GM21526 (cell line): ENCODE measurements at regions not wholly inside any gene's neighbourhood (a gene's known extent, or its start where the extent isn't known, plus 50 kb on each side); places are given as distances from the start of the nearest gene placed in this dataset.
A peak's percentile ranks its signal among the peaks of the same experiment; 100 is the strongest.

Experiments
- ATAC-seq: cut with Tn5 transposase; IDR thresholded peaks from one replicate; pipeline ENCODE4 v1.9.1; 2021; ENCODE audit warnings: moderate library complexity; ENCODE audit not compliant: unreplicated experiment, low FRiP score

DNA sequence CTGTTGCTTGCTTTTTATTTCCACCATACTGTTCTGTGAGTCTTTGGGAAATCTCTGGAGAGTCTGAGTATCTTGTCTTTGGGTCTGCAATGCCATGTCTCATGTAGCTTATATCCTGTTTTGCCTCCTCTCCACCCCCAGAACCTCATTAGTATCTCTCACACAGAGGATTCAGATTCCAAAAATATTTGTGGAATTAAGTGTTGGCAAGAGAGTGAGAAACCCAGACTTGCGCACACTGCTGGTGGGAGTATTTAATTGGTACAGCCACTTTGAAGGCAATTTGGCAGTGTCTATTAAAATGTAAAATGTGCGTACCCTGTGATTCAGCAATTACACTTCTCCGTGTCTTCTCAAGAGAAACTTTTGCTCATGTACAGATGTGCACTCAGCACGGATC lies 68.6 kb downstream of the ZNF621 start:
- ATAC-seq = no peak

DNA sequence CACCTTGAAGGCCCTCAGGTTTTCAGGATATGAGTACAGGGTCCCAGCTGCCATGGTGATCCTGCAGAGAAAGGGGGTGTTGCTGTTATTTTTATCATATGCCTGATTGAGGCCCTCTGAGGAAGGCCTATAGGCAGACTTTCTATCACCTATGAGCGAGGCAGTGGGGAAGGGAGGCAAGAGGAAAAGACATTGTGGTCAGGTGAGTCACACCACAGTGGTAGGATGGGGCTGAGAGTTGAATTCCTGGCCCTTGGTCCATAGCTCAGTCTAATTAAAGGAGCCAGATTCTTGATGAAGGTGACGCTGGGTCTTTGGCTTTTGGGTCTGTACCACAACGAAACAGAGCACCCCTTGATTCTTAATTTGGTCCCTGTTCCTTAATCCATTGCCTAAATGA lies 72.7 kb downstream of the ZNF621 start:
- no peak for ATAC-seq

DNA sequence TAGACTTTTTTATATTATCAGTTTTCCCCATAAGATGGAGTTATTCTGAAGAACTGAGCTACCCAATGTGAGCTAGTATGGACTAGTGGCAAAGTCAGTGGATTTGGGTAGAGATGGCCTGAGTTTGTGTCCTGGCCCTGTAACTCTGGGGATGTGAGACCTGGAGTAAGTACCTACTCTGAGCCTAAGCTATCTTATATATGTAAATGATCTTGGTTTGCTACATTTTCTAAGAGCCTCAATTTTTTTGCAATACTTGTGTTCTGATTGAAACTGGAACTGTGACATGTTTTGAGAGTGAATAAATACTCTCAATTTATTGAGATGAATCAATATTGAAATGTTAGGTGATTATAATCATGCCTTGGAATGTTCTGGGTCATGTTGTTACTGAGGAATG lies 73.6 kb downstream of the ZNF621 start:
- ATAC-seq = no peak

DNA sequence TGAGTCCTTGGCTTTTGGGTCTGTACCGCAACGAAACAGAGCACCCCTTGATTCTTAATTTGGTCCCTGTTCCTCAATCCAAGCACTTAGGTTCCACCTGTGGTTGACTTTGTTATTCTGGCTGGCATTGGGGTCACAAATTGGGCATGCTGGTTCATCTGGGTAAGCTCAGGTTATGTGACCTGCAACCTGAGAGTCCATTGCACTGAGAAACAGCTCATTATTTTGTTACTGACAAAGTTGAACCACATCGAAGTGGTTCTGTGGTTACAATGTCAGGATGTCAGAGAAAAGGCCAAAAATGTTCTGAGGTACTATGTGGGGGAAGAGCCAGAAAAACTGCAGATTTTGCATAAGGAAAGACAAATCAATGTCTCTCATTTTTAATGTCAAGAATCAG lies 74.2 kb downstream of the ZNF621 start:
- ATAC-seq = no peak

DNA sequence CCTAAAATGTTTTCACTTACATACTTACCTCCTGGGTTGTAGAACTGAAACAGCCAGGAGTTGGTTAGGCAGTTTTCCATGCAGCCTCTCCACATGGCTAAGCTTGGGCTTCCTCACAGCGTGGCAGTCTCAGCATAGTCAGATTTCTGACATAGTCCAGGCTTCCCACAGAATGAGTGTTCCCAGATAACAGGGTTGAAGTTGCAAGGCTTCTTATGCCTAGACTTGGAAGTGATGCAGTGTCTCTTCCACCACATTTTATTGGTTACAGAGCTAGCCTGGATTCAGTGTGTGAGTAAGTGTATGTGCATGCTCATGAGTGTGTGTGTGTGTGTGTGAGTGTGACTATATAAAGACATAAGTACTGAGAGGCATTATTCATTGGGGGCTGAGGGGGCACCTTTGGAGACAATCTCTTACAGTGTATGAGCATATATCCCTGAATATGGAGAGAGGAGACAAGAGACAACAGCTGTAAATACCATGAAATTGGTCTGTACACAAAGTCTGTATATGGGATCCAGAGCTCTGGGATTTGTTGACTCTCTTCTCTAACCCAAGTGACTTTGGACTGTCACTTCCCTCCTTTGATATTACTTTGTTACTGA lies 78.1 kb downstream of the ZNF621 start:
- no peak for ATAC-seq

DNA sequence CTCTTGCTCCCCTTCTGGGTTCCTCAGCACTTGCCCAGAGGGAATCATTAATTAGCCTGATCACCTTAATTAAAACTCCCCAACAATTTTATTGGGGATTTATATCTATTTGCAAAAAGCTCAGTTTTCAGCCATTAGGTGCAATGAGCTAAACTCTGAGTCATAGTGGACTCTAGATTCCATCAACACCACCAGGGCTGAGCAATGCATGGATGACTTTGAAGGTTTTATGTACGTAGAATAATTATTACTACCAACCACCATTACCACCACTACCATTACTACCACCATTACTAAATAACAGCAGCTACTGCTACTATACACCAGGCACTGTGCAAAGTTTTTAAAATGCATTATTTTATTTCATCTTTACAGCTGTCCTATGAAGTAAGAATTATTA lies 81.2 kb downstream of the ZNF621 start:
- ATAC-seq = no peak

DNA sequence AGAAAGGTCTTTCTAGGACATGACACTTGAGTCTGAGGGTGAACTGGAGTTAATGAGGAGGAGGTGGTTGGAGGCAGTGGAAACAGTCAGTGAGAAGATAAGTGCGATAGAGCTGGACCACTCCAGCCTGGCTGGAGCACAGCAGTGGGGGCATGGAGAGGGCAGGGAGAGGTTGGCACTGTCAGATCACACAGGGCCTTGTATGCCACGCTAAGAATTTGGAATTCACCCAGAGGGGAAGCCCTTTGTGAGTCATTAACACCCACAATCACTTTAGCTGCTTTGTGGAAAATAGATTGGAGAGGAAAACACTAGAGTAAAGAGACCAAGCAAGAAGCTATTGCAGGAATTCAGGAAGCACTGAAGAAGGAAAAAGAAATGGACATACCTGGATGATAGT lies 83.3 kb downstream of the ZNF621 start:
- ATAC-seq = no peak

DNA sequence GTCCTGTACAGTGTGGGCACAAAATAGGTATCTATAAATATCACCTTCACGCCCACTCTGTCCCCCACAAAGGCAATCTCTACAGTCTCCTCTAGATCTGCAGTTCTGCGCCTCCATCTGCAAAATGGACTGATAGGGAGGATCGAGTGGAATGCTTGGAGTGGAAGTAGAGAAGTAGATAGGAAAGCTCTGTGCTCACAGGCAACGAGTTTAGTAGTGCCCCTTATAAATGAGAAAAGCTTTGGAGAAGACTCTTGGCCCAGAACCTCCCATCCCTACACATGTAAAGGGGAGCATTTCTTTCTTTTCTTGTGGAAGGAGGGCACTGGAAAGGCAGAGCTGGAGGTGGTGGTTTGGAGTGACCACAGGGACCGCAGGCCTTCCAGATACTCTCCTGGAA lies 88.5 kb downstream of the ZNF621 start:
- ATAC-seq = no peak

DNA sequence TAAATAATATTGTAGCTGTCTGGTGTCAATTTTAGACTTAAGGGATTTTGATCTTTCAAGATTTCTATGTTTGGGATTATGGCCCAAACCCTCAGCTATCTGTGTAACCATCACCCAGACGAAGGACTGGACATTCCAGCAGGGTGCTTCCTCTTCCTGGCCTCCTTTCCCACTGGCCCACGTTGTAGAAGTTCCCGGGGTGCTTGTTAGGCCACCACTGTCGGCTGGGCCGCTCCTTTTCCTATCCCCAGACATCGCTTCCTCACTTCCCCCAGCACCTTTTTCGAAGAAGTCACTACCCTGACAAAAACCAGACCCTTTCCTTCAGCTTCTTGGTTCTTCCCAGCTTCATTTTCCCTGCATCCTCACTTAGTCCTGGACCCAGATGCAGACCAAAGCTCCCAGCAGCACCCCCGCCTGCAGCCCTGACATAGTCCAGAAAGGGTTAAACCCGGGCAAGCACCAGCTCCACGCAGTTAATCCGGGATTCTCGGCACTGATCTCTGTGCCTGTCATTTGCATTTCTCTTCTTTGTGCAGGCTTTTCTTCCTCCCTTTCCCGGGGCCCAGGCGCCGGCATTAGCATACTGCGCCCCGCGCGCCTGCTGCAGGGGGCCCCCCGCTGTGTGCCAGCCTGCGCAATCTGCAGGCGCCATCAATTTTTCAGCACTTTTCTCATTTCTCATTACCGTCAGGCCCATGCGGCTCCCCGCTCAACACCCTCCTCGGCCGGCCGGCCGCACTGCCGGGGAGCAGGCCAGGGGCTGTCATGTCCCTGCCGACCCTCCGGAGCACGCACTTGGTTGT lies 90.6 kb downstream of the ZNF621 start:
- ATAC-seq = no peak

DNA sequence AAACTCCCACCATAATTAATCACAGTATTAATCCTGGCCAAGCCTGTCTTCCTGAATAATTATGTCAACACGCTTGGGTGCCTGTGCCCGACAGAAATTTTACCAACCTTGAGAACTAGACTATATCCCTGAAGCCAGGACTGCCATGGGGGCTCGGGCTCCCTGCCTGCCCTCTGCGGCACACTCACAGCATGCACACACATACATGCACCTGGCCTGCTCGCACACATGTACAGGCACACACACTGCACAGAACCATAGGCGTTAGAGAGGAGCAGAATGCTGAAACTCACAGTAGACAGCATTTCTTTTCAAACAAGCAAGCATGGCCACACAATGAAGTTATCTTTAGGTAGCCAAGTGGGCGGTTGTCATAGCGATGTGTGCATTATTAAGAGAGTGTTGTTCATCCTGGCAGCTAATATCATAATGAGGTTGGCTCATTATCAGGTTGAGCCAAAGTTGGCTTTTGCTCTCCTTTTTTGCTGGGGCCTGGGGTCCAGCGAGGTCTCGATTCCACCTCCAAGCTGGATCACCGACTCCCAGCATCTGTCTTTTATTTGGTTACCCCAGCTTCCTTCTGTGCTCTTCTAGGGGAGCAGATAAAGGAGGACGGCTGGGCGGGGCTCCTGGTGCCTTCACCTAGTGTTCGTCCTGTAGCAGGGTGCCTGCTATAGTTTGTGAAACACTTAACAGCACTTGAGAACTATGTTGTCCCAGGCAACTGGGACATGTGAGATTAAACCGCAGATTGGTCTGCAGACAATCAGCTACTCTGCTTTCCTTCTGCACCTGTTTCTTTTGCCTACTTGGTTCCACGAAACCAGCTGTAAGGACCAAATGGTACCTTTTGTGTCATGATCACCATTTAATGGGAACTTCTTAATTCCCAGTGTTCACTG lies 91.4 kb downstream of the ZNF621 start:
- no peak for ATAC-seq

DNA sequence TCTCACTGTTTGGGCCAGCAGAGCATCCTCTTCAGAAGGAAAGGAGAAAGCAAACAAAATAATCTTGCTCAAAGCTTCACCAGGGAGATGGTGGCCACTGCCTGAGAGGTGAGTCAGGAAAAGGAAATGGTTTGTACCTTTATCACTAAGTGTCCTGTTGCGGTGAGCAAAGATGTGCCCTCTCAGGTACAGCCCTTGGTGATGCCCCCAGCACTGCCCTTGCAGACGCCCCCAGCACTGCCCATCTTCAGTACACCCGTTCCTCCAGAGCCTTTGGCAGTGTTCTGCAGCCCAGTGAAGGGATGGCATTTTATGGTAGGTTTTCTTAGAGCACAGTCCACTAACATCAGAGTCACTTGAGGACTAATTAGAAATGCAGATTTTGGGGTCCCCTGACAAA lies 92.3 kb downstream of the ZNF621 start:
- ATAC-seq = no peak

DNA sequence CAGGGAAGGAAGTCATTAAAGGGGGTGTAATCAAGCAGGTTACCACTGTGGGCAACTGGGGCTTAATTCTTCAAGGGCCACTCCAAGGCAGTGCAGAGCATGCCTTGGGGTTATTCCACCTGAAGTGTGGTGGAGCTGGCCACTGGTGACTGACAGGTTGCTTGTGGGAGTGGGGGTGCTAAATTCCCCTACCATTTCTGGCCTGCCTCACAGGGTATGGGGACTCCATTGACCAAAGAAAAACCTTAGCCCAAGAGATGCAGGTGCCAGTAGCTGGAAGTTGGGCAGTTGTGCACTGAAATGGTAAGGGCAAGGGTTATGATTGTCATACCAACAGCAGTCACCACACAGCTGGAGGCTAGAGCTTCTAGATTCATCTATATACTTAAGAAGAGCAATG lies 93.4 kb downstream of the ZNF621 start:
- no peak for ATAC-seq

DNA sequence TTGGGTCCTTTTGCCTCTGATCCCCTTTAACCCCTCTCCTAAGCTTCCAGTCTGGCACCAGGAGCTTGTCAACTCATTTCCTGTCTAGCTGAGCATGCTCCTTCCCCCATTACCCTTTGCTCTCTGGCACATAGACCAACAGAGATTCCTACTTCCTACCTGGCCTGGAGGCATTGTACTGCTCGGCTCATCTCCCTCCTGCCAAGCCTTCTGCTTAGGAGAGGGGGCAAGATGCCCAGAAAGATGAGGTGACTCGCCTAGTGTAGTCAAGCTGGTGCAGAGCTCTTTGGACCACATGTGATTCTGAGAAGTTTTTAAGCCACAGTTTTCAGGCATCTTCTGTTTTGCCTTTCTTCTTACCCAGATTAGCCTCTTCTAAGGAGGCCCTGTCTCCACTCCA lies 95.4 kb downstream of the ZNF621 start:
- no peak for ATAC-seq

DNA sequence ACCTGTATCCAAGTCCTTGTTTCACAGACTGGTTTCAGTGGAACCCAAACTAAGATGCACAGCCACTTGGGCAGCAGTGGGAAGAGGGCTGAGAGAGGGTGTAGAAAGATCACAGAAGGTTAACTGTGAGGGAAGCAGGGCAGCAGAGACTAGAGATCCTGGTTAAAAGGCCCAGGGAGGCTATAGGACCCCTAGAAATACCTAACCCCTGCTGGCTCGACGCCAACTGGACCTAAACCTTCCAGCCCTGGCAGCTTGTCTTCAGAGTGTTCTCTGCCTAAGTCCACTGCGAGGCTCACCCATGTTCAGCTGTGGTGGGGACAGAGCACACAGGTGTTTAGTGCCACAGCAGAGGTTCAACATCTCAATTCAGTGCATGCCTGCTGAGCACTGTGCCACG lies 96.5 kb downstream of the ZNF621 start:
- no peak for ATAC-seq

DNA sequence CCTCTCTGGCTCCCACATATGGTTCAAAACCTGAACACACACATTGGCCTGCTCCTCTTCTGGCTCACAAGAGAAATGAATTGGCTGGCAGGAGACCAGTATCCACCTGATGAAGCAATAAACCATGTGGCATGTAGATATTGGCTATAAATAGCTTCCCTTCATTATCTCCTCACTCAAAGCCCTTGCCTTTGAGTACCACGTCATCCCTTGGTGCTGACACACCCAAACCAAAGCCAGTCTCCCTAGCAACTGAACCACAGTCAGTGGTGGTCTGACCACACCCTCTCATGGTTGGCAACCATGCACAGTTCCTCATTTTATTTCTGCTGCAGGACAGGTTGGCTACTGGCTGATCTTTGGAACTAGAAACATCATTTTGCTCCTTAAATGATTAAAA lies 98.8 kb downstream of the ZNF621 start:
- ATAC-seq = peak; percentile 75

DNA sequence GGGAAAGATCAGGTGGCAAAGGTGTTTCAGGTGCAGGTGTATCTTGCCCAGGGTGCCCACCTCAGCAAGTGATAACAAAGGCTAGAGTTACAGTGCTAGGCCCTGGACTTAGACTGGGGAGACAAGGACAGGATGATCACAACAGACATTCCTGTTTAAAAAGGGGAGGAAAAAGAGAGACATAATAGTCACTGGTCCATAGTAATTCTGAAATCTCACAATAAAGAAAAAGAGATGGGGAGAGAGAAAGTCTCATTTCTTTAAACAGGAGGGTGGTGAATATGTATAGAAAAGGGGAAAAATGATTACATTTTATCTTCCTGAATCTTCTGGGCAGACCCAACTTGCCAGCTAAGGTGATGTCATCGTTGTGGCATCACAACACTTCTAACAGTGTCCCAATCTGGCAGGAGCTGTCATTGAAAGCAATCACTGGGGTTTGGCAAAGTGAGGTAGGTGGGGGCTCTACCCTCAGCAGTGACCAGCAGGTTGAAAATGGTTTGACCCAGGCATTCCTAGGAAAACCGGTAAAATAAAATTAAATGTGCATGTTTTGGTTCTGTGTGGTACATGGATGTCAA lies 99.5 kb downstream of the ZNF621 start:
- no peak for ATAC-seq

DNA sequence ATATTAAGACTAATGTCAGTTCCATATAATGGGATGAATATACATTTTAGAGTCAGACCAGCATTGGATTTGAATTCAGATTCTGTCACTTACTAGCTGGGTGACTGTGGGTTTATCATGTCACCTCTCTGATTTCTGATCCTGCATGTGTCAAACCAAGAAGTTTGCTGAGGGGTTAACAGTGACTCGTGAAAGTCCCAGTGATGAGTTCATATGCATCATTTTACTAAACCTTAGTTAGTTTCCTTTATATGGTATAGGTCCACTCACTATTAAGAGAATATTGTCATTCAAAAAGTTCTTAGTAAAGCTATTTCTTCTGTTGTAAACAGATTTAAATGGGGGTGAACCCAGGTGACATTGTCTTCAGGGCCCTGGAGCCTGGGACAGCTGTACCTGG lies 102.3 kb downstream of the ZNF621 start:
- no peak for ATAC-seq

DNA sequence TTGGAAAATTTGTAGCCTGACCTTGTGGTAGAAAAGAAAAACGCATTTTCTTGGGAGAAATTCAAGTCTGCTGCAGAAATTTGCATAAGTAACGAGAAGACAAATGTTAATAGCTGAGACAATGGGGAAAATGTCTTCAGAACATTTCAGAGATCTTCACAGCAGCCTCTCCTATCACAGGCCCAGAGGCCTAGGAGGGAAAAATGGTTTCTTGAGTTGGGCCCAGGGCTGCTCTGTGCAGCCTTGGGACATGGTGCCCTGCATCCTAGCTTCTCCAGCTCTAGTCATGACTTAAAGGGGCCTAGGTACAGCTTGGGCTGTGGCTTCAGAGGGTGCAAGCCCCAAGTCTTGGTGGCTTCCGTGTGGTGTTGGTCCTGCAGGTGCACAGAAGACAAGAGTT lies 104.2 kb downstream of the ZNF621 start:
- ATAC-seq = no peak

DNA sequence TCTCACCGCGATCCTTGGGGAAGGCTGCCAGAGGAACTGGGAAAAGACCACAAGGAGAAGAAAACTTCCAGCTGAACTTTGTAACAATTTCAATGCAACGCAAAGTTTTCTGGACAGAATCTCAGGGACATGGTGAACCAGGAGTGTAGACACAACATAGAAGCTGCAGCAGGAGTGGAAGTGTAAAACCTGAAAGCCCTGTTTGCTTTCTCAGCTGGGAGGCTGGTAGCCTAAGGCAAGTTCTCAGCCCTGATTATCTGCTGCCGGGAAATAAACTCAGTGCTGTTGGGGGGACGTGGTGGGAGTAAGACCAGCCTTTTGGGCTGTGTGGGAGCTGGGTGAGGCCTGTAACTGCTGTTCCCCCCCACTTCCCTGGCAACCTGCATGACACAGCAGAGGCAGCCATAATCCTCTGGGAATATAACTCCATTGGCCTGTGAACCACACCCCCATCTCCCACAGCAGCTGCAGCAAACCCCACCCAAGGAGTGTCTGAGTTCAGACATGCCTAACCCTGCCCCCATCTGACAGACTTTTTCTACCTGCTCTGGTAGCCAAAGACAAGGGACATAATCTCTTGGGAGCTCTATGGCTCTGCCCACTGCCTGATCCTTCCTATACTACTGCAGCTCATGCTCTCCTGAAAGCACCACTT lies 106.7 kb downstream of the ZNF621 start:
- ATAC-seq = no peak

DNA sequence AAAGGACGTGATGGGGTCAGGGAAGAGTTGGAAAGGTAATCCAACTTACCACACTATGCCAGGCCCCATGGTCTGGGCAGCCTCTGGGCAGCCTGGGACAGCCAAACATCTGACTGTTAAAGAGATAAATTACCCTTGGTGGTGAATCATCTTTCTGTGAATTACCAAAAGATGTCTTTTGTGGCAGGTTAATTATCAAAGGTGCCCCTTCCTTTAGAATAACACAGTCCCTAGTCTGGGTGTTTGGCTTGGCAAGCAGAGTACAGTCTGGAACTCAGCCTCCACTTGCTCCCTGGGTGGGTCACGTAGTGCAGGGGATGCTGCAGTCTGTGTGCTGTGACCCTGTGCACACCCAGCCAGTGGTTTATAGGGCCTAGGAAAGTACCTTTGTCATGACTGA lies 113.1 kb downstream of the ZNF621 start:
- no peak for ATAC-seq

DNA sequence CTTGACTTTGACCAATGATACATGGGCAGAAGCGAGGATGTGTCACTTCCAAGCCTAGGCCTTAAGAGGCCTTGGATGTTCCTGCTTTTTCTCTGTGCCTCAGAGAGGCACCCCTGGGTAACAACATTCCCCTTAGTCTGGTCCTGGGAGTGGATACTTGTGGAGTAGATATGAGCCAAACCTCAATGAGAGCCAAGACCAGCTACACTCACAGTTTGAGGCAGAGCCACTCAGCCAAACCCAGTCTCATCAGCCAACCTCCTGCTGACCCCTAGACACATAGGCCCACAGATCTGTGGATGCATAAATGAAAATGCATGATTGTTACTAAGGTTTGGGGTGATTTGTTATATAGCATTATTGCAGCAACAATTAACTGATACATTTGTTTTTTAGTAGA lies 114.2 kb downstream of the ZNF621 start:
- ATAC-seq = no peak
